ENCODE measurements at regions not wholly inside any gene's neighbourhood (a gene's known extent, or its start where the extent isn't known, plus 50 kb on each side); places are given as distances from the start of the nearest gene placed in this dataset.

GRCh38 chr16:86680661-86681030 is 102.3 kb downstream of the FOXL1 start:
- H3K9me2 ChIP-seq (ENCODE audit: insufficient read depth): no peaks in the 10 kb centered on the region
- peak overlapping the region; percentile 35 for H3K4me3 ChIP-seq
- peaks cover 31% of the 10 kb centered on the region for H3F3A ChIP-seq (ENCODE audit: insufficient read depth)
- no peak for DNase-seq
- TF ChIP-seq EZH2phosphoT487 (IDR thresholded peaks at IDR 0.05; ENCODE audit: insufficient read depth, low read depth) (no peak), EZH2 (IDR thresholded peaks at IDR 0.05; ENCODE audit: insufficient read depth, poor library complexity, severe bottlenecking) (no peak)
- H4K20me1 ChIP-seq (ENCODE audit: insufficient read depth): no peaks in the 10 kb centered on the region
- no peaks in the 10 kb centered on the region for H3K27me3 ChIP-seq (replicated peaks; ENCODE audit: insufficient read depth)
- H3K36me3 ChIP-seq (ENCODE audit: low read depth): no peaks in the 10 kb centered on the region
- H3K79me2 ChIP-seq (ENCODE audit: insufficient read depth): no peaks in the 10 kb centered on the region
- peaks cover 30% of the 10 kb centered on the region for H3K4me1 ChIP-seq (ENCODE audit: insufficient read depth)
- in situ Hi-C loops (cut with MboI): no loop called here
- 28 to 41% methylated on average over 8 of the region's 8 CpGs for WGBS, 2 experiments (ENCODE audit: low coverage in 1 of 2, low lambda C conversion rate in 2 of 2, missing lambda C conversion rate in 2 of 2)
- H3K4me2 ChIP-seq (ENCODE audit: unreplicated experiment): peak overlapping the region; percentile 51
- peak overlapping the region; percentile 62 for H3K27ac ChIP-seq
- no peak overlapping the region for H2AFZ ChIP-seq
- H3K9me3 ChIP-seq (ENCODE audit: low read depth): no peaks in the 10 kb centered on the region
- H3K9ac ChIP-seq: 0 out of 2 replicates have a peak overlapping the region, but pooled peaks have one; percentile 10

GRCh38 chr16:86681031-86681756 is 102.8 kb downstream of the FOXL1 start:
- H3K9me3 ChIP-seq (ENCODE audit: low read depth): no peaks in the 10 kb centered on the region
- no peak overlapping the region for H3K4me3 ChIP-seq
- peaks cover 26% of the 10 kb centered on the region for H3F3A ChIP-seq (ENCODE audit: insufficient read depth)
- no peaks in the 10 kb centered on the region for H3K27me3 ChIP-seq (replicated peaks; ENCODE audit: insufficient read depth)
- H3K9me2 ChIP-seq (ENCODE audit: insufficient read depth): no peaks in the 10 kb centered on the region
- H2AFZ ChIP-seq: no peak overlapping the region
- 77 to 83% methylated on average over 25 to 37 of the region's 37 CpGs for WGBS, 2 experiments (ENCODE audit: low coverage in 1 of 2, low lambda C conversion rate in 2 of 2, missing lambda C conversion rate in 2 of 2)
- DNase-seq: peak; percentile 26
- TF ChIP-seq EZH2phosphoT487 (IDR thresholded peaks at IDR 0.05; ENCODE audit: insufficient read depth, low read depth) (no peak), EZH2 (IDR thresholded peaks at IDR 0.05; ENCODE audit: insufficient read depth, poor library complexity, severe bottlenecking) (no peak)
- peaks cover 25% of the 10 kb centered on the region for H3K4me1 ChIP-seq (ENCODE audit: insufficient read depth)
- in situ Hi-C loops (cut with MboI): no loop called here
- H3K36me3 ChIP-seq (ENCODE audit: low read depth): no peaks in the 10 kb centered on the region
- 0 out of 2 replicates have a peak overlapping the region, but pooled peaks have one; percentile 10 for H3K9ac ChIP-seq
- peak overlapping the region; percentile 51 for H3K4me2 ChIP-seq (ENCODE audit: unreplicated experiment)
- H3K27ac ChIP-seq: peak overlapping the region; percentile 62
- H3K79me2 ChIP-seq (ENCODE audit: insufficient read depth): no peaks in the 10 kb centered on the region
- no peaks in the 10 kb centered on the region for H4K20me1 ChIP-seq (ENCODE audit: insufficient read depth)

DNA sequence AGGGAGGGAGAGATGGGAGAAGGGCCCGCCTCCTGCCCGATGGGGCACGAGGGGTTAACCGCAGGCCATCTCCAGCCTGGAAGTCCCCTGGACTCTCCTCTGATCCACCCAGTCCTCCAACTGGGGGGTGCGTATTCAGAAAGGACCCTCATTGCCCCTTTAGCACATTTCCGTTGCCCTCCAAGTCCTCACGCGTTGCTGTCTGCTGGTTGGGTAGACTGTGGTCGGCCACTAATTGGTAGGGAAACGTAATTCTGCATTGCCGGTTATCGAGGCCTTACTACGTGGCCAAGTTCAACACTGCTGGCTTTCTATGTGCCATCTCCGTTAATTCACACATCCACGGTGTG is 103.4 kb downstream of the FOXL1 start:
- no peaks in the 10 kb centered on the region for H3K9me3 ChIP-seq (ENCODE audit: low read depth)

DNA sequence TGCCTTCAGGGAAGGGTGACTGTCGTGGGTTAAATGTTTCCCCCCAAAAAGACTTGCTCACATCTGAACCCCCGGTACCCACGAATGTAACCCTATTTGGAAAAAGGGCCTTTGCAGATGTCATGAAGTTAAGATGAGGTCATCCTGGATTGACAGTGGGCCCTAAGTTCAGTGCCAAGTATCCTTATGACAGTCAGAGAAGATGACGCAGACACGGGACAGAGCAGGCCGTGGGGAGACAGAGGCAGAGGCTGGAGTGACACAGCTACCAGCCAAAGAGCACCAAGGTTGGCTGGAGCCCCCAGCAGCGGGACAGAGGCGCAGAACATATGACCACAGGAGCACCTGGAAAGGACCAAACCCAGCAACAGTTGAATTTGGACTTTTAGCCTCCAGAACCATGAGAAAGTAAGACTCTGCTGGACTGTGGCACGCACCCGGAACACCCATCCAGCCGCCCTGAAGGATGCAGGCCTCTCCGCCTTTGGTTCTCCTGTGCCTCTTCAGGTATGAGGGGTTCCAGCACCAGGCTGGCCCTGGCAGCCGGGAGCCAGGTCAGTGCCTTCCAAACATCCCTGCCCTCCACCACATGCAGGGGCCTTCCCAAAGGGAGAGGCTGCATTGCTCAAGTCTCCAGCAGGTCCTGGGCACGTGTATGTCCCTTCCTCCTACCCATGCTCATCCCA is 104.0 kb downstream of the FOXL1 start:
- no peaks in the 10 kb centered on the region for H4K20me1 ChIP-seq (ENCODE audit: insufficient read depth)
- 97 to 98% methylated on average over 14 of the region's 14 CpGs for WGBS, 2 experiments (ENCODE audit: low coverage in 1 of 2, low lambda C conversion rate in 2 of 2, missing lambda C conversion rate in 2 of 2)
- H3K9me3 ChIP-seq (ENCODE audit: low read depth): no peaks in the 10 kb centered on the region
- in situ Hi-C loops (cut with MboI): no loop called here
- no peak for DNase-seq
- no peak overlapping the region for H3K27ac ChIP-seq
- H3K4me3 ChIP-seq: no peak overlapping the region
- no peak overlapping the region for H3K4me2 ChIP-seq (ENCODE audit: unreplicated experiment)
- no peaks in the 10 kb centered on the region for H3K79me2 ChIP-seq (ENCODE audit: insufficient read depth)
- TF ChIP-seq EZH2phosphoT487 (IDR thresholded peaks at IDR 0.05; ENCODE audit: insufficient read depth, low read depth) (no peak), EZH2 (IDR thresholded peaks at IDR 0.05; ENCODE audit: insufficient read depth, poor library complexity, severe bottlenecking) (no peak)
- peaks cover 17% of the 10 kb centered on the region for H3K4me1 ChIP-seq (ENCODE audit: insufficient read depth)
- H3K9me2 ChIP-seq (ENCODE audit: insufficient read depth): no peaks in the 10 kb centered on the region
- no peak overlapping the region for H2AFZ ChIP-seq
- no peak overlapping the region for H3K9ac ChIP-seq
- H3F3A ChIP-seq (ENCODE audit: insufficient read depth): peaks cover 17% of the 10 kb centered on the region
- H3K36me3 ChIP-seq (ENCODE audit: low read depth): no peaks in the 10 kb centered on the region
- no peaks in the 10 kb centered on the region for H3K27me3 ChIP-seq (replicated peaks; ENCODE audit: insufficient read depth)

More for the DNA sequence above, 103.4 kb downstream of the FOXL1 start:
- Histone ChIP-seq H3K9me2 (ENCODE audit: insufficient read depth) (no peaks in the 10 kb centered on the region), H3K4me1 (ENCODE audit: insufficient read depth) (peaks cover 20% of the 10 kb centered on the region), H4K20me1 (ENCODE audit: insufficient read depth) (no peaks in the 10 kb centered on the region), H2AFZ (no peak overlapping the region), H3K9ac (no peak overlapping the region), H3K4me3 (no peak overlapping the region), H3K27me3 (replicated peaks; ENCODE audit: insufficient read depth) (no peaks in the 10 kb centered on the region), H3K27ac (no peak overlapping the region), H3K4me2 (ENCODE audit: unreplicated experiment) (no peak overlapping the region), H3K79me2 (ENCODE audit: insufficient read depth) (no peaks in the 10 kb centered on the region), H3F3A (ENCODE audit: insufficient read depth) (peaks cover 22% of the 10 kb centered on the region), H3K36me3 (ENCODE audit: low read depth) (no peaks in the 10 kb centered on the region)
- in situ Hi-C loops (cut with MboI): no loop called here
- no peak for DNase-seq
- WGBS, 2 experiments (ENCODE audit: low coverage in 1 of 2, low lambda C conversion rate in 2 of 2, missing lambda C conversion rate in 2 of 2): 89 to 95% methylated on average over 15 of the region's 15 CpGs
- no peak for TF ChIP-seq EZH2phosphoT487 (IDR thresholded peaks at IDR 0.05; ENCODE audit: insufficient read depth, low read depth)
- no peak for TF ChIP-seq EZH2 (IDR thresholded peaks at IDR 0.05; ENCODE audit: insufficient read depth, poor library complexity, severe bottlenecking)

Data from GM23248 (cell line).